Trophoblast cell (in vitro differentiated cells and primary cell): ENCODE measurements at regions not wholly inside any gene's neighbourhood (a gene's known extent, or its start where the extent isn't known, plus 50 kb on each side); places are given as distances from the start of the nearest gene placed in this dataset.
A peak's percentile ranks its signal among the peaks of the same experiment; 100 is the strongest.

Experiments used
- DNase-seq, 2 donors: peaks; one replicate each; pipeline ENCODE4 v3.0.0-alpha.2; 2016
- H2AFZ ChIP-seq: 2 replicates; pipeline ENCODE4 v1.6.1; 2013; ENCODE audit warnings: low read length, moderate library complexity, mild to moderate bottlenecking; ENCODE audit not compliant: insufficient read depth, poor library complexity
- H2AK5ac ChIP-seq: 2 replicates; pipeline ENCODE4 v1.6.1; 2013; ENCODE audit warnings: mild to moderate bottlenecking, low read length
- H2BK120ac ChIP-seq: 2 replicates; pipeline ENCODE4 v1.6.1; 2013; ENCODE audit warnings: low read length, mild to moderate bottlenecking, moderate library complexity; ENCODE audit not compliant: insufficient read depth, poor library complexity
- H2BK12ac ChIP-seq: 2 replicates; pipeline ENCODE4 v1.6.1; 2013; ENCODE audit warnings: mild to moderate bottlenecking, low read length, moderate library complexity
- H2BK5ac ChIP-seq: 2 replicates; pipeline ENCODE4 v1.6.1; 2013; ENCODE audit warnings: low read length, low read depth, moderate library complexity, mild to moderate bottlenecking; ENCODE audit not compliant: poor library complexity
- H3K14ac ChIP-seq: 2 replicates; pipeline ENCODE4 v1.6.1; 2013; ENCODE audit warnings: mild to moderate bottlenecking, low read length
- H3K18ac ChIP-seq: 2 replicates; pipeline ENCODE4 v1.6.1; 2013; ENCODE audit warnings: mild to moderate bottlenecking, low read length
- H3K23ac ChIP-seq: 2 replicates; pipeline ENCODE4 v1.6.1; 2013; ENCODE audit warnings: low read length
- H3K27ac ChIP-seq: 2 replicates; pipeline ENCODE4 v1.5.1; 2013; ENCODE audit warnings: low read depth, mild to moderate bottlenecking, inconsistent platforms, low read length, moderate library complexity
- H3K27me3 ChIP-seq: 2 replicates; pipeline ENCODE4 v1.6.1; 2013; ENCODE audit warnings: inconsistent platforms, mild to moderate bottlenecking, low read length, moderate library complexity; ENCODE audit not compliant: insufficient read depth
- H3K36me3 ChIP-seq, 2 experiments: 1 replicate in 1 of 2; 2 replicates in 1 of 2; pipeline ENCODE4 v1.6.1; 2013; ENCODE audit warnings: low read length in 2 of 2, mild to moderate bottlenecking in 2 of 2, moderate library complexity in 1 of 2; ENCODE audit not compliant: insufficient read depth in 2 of 2, control insufficient read depth in 1 of 2
- H3K4ac ChIP-seq: 2 replicates; pipeline ENCODE4 v1.6.1; 2013; ENCODE audit warnings: low read depth, mild to moderate bottlenecking, low read length, moderate library complexity
- H3K4me1 ChIP-seq, 2 experiments: 1 replicate in 1 of 2; 2 replicates in 1 of 2; pipeline ENCODE4 v1.6.1; 2013; ENCODE audit warnings: low read length in 2 of 2, mild to moderate bottlenecking in 2 of 2, moderate library complexity in 1 of 2; ENCODE audit not compliant: insufficient read depth in 2 of 2, control insufficient read depth in 1 of 2
- H3K4me2 ChIP-seq: 2 replicates; pipeline ENCODE4 v1.6.1; 2013; ENCODE audit warnings: inconsistent platforms, mild to moderate bottlenecking, low read length, moderate library complexity
- H3K4me3 ChIP-seq: 2 replicates; pipeline ENCODE4 v1.5.1; 2013; ENCODE audit warnings: mild to moderate bottlenecking, low read depth, low read length, inconsistent platforms
- H3K79me1 ChIP-seq: one replicate; pipeline ENCODE4 v1.6.1; 2013; ENCODE audit warnings: low read length
- H3K79me2 ChIP-seq: 2 replicates; pipeline ENCODE4 v1.6.1; 2013; ENCODE audit warnings: low read length, mild to moderate bottlenecking; ENCODE audit not compliant: control insufficient read depth, insufficient read depth, poor library complexity
- H3K9ac ChIP-seq: 2 replicates; pipeline ENCODE4 v1.6.1; 2013; ENCODE audit warnings: mild to moderate bottlenecking, low read length
- H3K9me3 ChIP-seq: 2 replicates; pipeline ENCODE4 v1.6.1; 2013; ENCODE audit warnings: low read depth, mild to moderate bottlenecking, control low read depth, inconsistent platforms, low read length; ENCODE audit not compliant: insufficient read depth
- H4K12ac ChIP-seq: 2 replicates; pipeline ENCODE4 v1.6.1; 2013; ENCODE audit warnings: low read depth, mild to moderate bottlenecking, low read length, moderate library complexity
- H4K8ac ChIP-seq: 2 replicates; pipeline ENCODE4 v1.6.1; 2013; ENCODE audit warnings: low read depth, mild to moderate bottlenecking, low read length, moderate library complexity
- H4K91ac ChIP-seq: one replicate; pipeline ENCODE4 v1.6.1; 2013; ENCODE audit warnings: low read depth, mild to moderate bottlenecking, low read length, moderate library complexity
- WGBS: extraction: QIAGEN DNeasy Blood & Tissue Kit; methylation state at CpG from one replicate; pipeline ENCODE4 v1.1.7; 2013; ENCODE audit warnings: missing lambda C conversion rate; ENCODE audit not compliant: insufficient read length, insufficient coverage; ENCODE audit errors: extremely low coverage; 5-methylcytosine and 5-hydroxymethylcytosine counted together

DNA sequence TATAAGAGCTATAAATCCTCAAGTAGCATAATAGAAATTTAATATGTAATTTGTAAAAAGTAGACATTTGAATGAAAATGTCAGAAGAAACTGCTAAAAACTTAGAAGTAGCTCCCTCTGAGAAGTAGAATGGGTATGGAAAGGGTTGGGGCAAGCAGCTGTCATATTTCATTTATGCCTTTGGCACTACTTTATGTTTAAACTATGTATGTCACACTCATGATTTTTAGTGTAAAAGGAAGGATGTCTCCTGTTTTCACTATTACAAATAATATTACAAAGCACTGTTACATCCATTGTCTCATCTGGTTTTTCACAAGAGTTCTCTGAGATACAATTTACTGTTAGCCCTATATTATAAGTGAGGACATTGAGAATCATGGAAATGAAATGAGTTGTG is 96.3 kb upstream of the ZNF462 start:
- Histone ChIP-seq H3K4me1 (peaks cover 0 to 4% of the 10 kb centered on the region in 2 experiments), H2AFZ (no peak overlapping the region), H2BK120ac (no peak overlapping the region), H4K8ac (no peak overlapping the region), H3K4me2 (no peak overlapping the region), H3K9ac (no peak overlapping the region), H3K79me1 (no peaks in the 10 kb centered on the region), H2BK12ac (no peak overlapping the region), H3K4ac (no peak overlapping the region), H3K23ac (no peak overlapping the region), H3K27me3 (no peaks in the 10 kb centered on the region), H4K91ac (no peak overlapping the region), H3K27ac (no peak overlapping the region), H2AK5ac (no peak overlapping the region), H3K79me2 (no peaks in the 10 kb centered on the region), H3K18ac (no peak overlapping the region), H3K14ac (no peak overlapping the region), H3K4me3 (no peak overlapping the region), H4K12ac (no peak overlapping the region), H3K9me3 (no peaks in the 10 kb centered on the region), H3K36me3 (no peaks in the 10 kb centered on the region), H2BK5ac (no peak overlapping the region)
- DNase-seq, result no peak

DNA sequence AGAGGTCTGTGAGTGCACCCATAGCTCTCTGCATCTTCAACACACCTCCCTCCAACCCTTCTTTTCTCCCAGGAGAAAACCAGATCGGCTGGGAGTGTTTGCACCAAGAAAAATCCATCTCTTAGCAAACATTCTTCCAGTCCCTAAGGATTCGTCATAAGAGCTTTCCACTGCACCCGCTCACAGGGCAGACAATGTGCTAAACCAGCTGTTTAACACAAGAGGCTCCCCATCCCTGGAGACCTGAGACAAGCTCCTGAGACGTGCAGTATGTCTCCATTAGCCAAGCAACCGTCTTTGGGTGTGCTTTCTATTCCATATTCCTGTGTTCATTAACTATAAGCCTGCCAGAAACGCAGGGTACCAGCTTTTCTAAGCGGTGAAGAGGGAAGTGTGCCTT is 93.6 kb upstream of the ZNF462 start:
- no peak for DNase-seq
- Histone ChIP-seq H3K23ac (no peak overlapping the region), H2BK12ac (no peak overlapping the region), H2BK120ac (no peak overlapping the region), H2AFZ (no peak overlapping the region), H3K9me3 (no peaks in the 10 kb centered on the region), H3K27me3 (no peaks in the 10 kb centered on the region), H3K36me3 (no peaks in the 10 kb centered on the region), H3K14ac (no peak overlapping the region), H3K79me2 (no peaks in the 10 kb centered on the region), H4K8ac (no peak overlapping the region), H3K4me3 (no peak overlapping the region), H2AK5ac (no peak overlapping the region), H3K79me1 (peaks cover 7% of the 10 kb centered on the region), H3K4me1 (peaks cover 5 to 8% of the 10 kb centered on the region in 2 experiments), H2BK5ac (no peak overlapping the region), H3K4ac (no peak overlapping the region), H4K12ac (no peak overlapping the region), H3K4me2 (no peak overlapping the region), H3K27ac (no peak overlapping the region), H4K91ac (no peak overlapping the region), H3K18ac (no peak overlapping the region), H3K9ac (no peak overlapping the region)
- no CpG with 5 or more reads among the region's 7 CpGs for WGBS

DNA sequence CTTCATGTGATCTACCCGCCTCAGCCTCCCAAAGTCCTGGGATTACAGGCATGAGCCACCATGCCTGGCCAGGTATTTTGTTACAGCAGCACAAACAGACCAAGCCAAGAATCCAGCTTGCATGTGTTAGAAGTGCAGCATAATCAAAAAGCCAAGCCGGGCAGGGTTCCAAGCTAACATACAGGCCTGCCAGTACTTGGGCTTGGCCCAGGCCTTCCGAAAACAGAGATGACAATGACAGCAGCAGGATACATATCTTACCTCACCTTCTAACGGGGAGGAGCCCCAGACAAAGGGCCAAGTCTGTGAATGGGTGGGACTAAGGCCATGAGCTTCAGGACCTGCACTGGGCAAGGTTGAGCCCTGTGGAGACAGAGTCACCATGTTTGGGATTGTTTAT is 91.4 kb upstream of the ZNF462 start:
- Histone ChIP-seq H3K23ac (no peak overlapping the region), H3K4me3 (no peak overlapping the region), H4K12ac (no peak overlapping the region), H2AK5ac (peak overlapping the region; percentile 64), H4K91ac (peak overlapping the region; percentile 38), H3K9ac (no peak overlapping the region), H2BK5ac (no peak overlapping the region), H2AFZ (peak overlapping the region; percentile 45), H3K27ac (no peak overlapping the region), H3K4ac (no peak overlapping the region), H2BK12ac (peak overlapping the region; percentile 73), H3K9me3 (no peaks in the 10 kb centered on the region), H3K79me2 (no peaks in the 10 kb centered on the region), H3K14ac (no peak overlapping the region), H3K36me3 (no peaks in the 10 kb centered on the region), H3K79me1 (peaks cover 7% of the 10 kb centered on the region), H4K8ac (peak overlapping the region; percentile 7), H3K27me3 (no peaks in the 10 kb centered on the region), H3K18ac (peak overlapping the region; percentile 81), H3K4me1 (peaks cover 5 to 8% of the 10 kb centered on the region in 2 experiments), H2BK120ac (no peak overlapping the region), H3K4me2 (no peak overlapping the region)
- whole genome bisulfite sequencing, result no CpG with 5 or more reads among the region's 4 CpGs
- no peak for DNase-seq

DNA sequence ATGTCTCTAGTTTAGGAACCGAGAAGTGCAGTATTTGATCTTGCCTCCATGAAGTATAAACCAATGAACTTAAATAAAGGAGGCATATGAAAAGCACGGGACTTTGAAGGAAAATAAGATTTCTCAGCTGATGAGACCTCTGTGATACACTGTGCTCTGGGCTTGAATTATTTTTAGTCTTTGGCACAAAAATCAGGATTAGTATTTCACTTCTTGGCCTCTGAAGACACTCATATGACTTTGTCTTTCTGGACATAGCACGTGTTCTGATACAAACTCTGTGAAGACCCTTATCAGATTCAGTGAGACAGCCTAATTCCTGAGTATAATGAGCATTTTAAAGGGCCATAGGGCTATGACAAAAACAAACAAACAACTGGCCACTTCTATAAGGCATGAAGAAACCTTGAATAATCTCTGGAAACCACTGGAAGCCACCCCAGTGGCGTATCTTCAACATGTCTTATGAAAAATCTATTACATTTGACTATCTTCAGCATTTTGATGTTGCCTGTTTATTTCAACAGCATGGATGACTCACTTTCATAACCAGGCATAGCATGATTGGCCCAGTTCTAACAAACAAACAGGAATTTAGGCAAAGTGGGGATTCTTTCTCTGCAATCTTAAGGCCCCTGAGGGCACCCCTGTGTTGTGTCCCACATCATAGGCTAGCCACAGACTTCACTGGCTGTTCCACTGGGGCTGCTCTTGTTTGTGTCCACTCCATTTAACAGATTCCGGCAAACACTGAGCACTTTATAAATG is 90.3 kb upstream of the ZNF462 start:
- peak overlapping the region; percentile 72 for H3K14ac ChIP-seq
- peak in 1 of 2 donors; percentile 41 for DNase-seq
- peaks cover 7% of the 10 kb centered on the region for H3K79me1 ChIP-seq
- no peak overlapping the region for H3K4me3 ChIP-seq
- H3K23ac ChIP-seq, result no peak overlapping the region
- H3K27ac ChIP-seq, result no peak overlapping the region
- H3K9ac ChIP-seq, result no peak overlapping the region
- WGBS, result no CpG with 5 or more reads among the region's 5 CpGs
- peaks cover 5 to 8% of the 10 kb centered on the region in 2 experiments for H3K4me1 ChIP-seq
- H4K12ac ChIP-seq, result no peak overlapping the region
- peak overlapping the region; percentile 77 for H3K18ac ChIP-seq
- H3K36me3 ChIP-seq, result no peaks in the 10 kb centered on the region
- H2AFZ ChIP-seq, result no peak overlapping the region
- H2BK12ac ChIP-seq, result peak overlapping the region; percentile 38
- peak overlapping the region; percentile 38 for H4K91ac ChIP-seq
- no peak overlapping the region for H2BK5ac ChIP-seq
- no peaks in the 10 kb centered on the region for H3K9me3 ChIP-seq
- H3K4ac ChIP-seq, result no peak overlapping the region
- no peak overlapping the region for H2AK5ac ChIP-seq
- no peak overlapping the region for H4K8ac ChIP-seq
- no peaks in the 10 kb centered on the region for H3K79me2 ChIP-seq
- H3K4me2 ChIP-seq, result no peak overlapping the region
- no peaks in the 10 kb centered on the region for H3K27me3 ChIP-seq
- H2BK120ac ChIP-seq, result no peak overlapping the region
